HCT116 (cell line): ENCODE measurements at regions not wholly inside any gene's neighbourhood (a gene's known extent, or its start where the extent isn't known, plus 50 kb on each side); places are given as distances from the start of the nearest gene placed in this dataset.

Experiments
- ATAC-seq: fragments of 200-7000 bp; cut with Tn5 transposase; 2 replicates; pipeline ENCODE4 v1.9.1; 2020; ENCODE audit warnings: mild to moderate bottlenecking, moderate library complexity
- BruUV-seq: library from RNA; stranded (reverse); fragments of 400-500 nt; replicated peaks from 2 replicates; lab custom pipeline; 2021; lab: Mats Ljungman, UMichigan
- CTCF ChIA-PET: fragments of 300-600 bp; sonication (Branson Sonifier 250); formaldehyde crosslinking; loops from one replicate; lab custom pipeline; 2021; ENCODE audit warnings: antibody characterized with exemption; lab: Charles Lee
- POLR2A ChIA-PET: fragments of 300-600, 350-600 bp; sonication (Branson Sonifier 250); formaldehyde crosslinking; loops from one replicate; lab custom pipeline; 2021; ENCODE audit warnings: antibody characterized with exemption; lab: Charles Lee
- RAD21 ChIA-PET, 2 experiments: fragments of 300-600 bp; sonication (Branson Sonifier 250); formaldehyde crosslinking; loops; one replicate each; lab custom pipeline; 2023; ENCODE audit warnings: low total read pairs in 2 of 2; ENCODE audit not compliant: uncharacterized antibody in 2 of 2, unreplicated experiment in 2 of 2, low non-redundant PET in 1 of 2; lab: Charles Lee
- DNase-seq: peaks from one replicate; pipeline ENCODE4 v3.0.0-alpha.2; 2010; ENCODE audit warnings: low read depth, low spot score
- H2AFZ ChIP-seq: fragments of 200-600 bp; shearing (Covaris generic), sonication (generic); 2 replicates; pipeline ENCODE4 v1.6.1; 2017; ENCODE audit warnings: low read depth, mixed run types, mixed read lengths, antibody characterized with exemption, low read length; ENCODE audit not compliant: poor library complexity, severe bottlenecking
- H3K27ac ChIP-seq: 2 replicates; pipeline ENCODE4 v1.5.1; 2012; ENCODE audit warnings: low read depth, low read length
- H3K27me3 ChIP-seq: fragments of 200-600 bp; sonication (generic); 2 replicates; pipeline ENCODE4 v1.6.1; 2016; ENCODE audit warnings: mixed run types, low read length, mixed read lengths; ENCODE audit not compliant: insufficient read depth
- H3K36me3 ChIP-seq, 2 experiments: fragments of 200-500 bp in 1 of 2; fragments of 200-600 bp in 1 of 2; sonication (Bioruptor generic) in 1 of 2; sonication (generic) in 1 of 2; 2 replicates each; pipeline versions ENCODE4 v1.5.1 to v1.6.1; 2014 to 2016; ENCODE audit warnings: low read length in 2 of 2, inconsistent platforms in 1 of 2, mixed read lengths in 1 of 2, mixed run types in 1 of 2; ENCODE audit not compliant: insufficient read depth in 2 of 2, control insufficient read depth in 1 of 2
- H3K4me1 ChIP-seq, 2 experiments: fragments of 200-600 bp in 1 of 2; sonication (generic) in 1 of 2; 2 replicates each; pipeline versions ENCODE4 v1.5.1 to v1.6.1; 2012 to 2017; ENCODE audit warnings: low read length in 2 of 2, inconsistent platforms in 1 of 2, mild to moderate bottlenecking in 1 of 2, mixed read lengths in 1 of 2, mixed run types in 1 of 2, moderate library complexity in 1 of 2; ENCODE audit not compliant: insufficient read depth in 2 of 2, control insufficient read depth in 1 of 2
- H3K4me2 ChIP-seq: fragments of 200-600 bp; sonication (generic); 2 replicates; pipeline ENCODE4 v1.6.1; 2017; ENCODE audit warnings: mixed run types, low read length, mixed read lengths
- H3K4me3 ChIP-seq, 2 experiments: fragments of 200-600 bp in 1 of 2; sonication (generic) in 1 of 2; replicated peaks in 1 of 2; 2 replicates each; pipeline ENCODE4 v1.5.1; 2011 to 2016; ENCODE audit warnings: low read length in 2 of 2, control low read depth in 1 of 2, low read depth in 1 of 2, mild to moderate bottlenecking in 1 of 2, mixed read lengths in 1 of 2, mixed run types in 1 of 2
- H3K79me2 ChIP-seq: fragments of 200-600 bp; sonication (generic); 2 replicates; pipeline ENCODE4 v1.6.1; 2017; ENCODE audit warnings: mild to moderate bottlenecking, mixed run types, low read length, moderate library complexity, mixed read lengths; ENCODE audit not compliant: insufficient read depth
- H3K9ac ChIP-seq: fragments of 200-600 bp; sonication (generic); 2 replicates; pipeline ENCODE4 v1.6.1; 2016; ENCODE audit warnings: low read length, mixed read lengths
- H3K9me2 ChIP-seq: fragments of 200-600 bp; sonication (generic), shearing (Covaris generic); 2 replicates; pipeline ENCODE4 v1.6.1; 2017; ENCODE audit warnings: mixed run types, mild to moderate bottlenecking, moderate library complexity; ENCODE audit not compliant: insufficient read depth
- H3K9me3 ChIP-seq, 2 experiments: fragments of 200-500 bp in 1 of 2; fragments of 200-600 bp in 1 of 2; sonication (Bioruptor generic) in 1 of 2; sonication (generic) in 1 of 2; 2 replicates each; pipeline ENCODE4 v1.6.1; 2014 to 2017; ENCODE audit warnings: low read length in 2 of 2, mixed read lengths in 2 of 2, inconsistent platforms in 1 of 2, low read depth in 1 of 2, mild to moderate bottlenecking in 1 of 2, mixed run types in 1 of 2, moderate library complexity in 1 of 2; ENCODE audit not compliant: control insufficient read depth in 1 of 2, insufficient read depth in 1 of 2
- H4K20me1 ChIP-seq: fragments of 200-600 bp; sonication (generic), shearing (Covaris generic); 2 replicates; pipeline ENCODE4 v1.6.1; 2017; ENCODE audit warnings: mixed run types, mild to moderate bottlenecking, moderate library complexity; ENCODE audit not compliant: insufficient read depth
- ATF3 ChIP-seq: IDR thresholded peaks from 2 replicates; pipeline ENCODE4 v1.6.1; 2012
- EZH2 ChIP-seq: fragments of 200-600 bp; sonication (generic); IDR thresholded peaks from 2 replicates; pipeline ENCODE4 v1.6.1; 2017; ENCODE audit warnings: antibody characterized with exemption, mixed run types
- FOSL1 ChIP-seq: IDR thresholded peaks from 2 replicates; pipeline ENCODE4 v1.6.1; 2012; ENCODE audit warnings: low read depth
- RAD21 ChIP-seq: IDR thresholded peaks from 2 replicates; pipeline ENCODE4 v1.6.1; 2012; ENCODE audit warnings: low read depth, mild to moderate bottlenecking
- TCF7L2 ChIP-seq: IDR thresholded peaks from 2 replicates; pipeline ENCODE4 v1.7.0; 2011; ENCODE audit warnings: borderline replicate concordance, inconsistent platforms; ENCODE audit not compliant: insufficient read depth, insufficient read length; ENCODE audit errors: extremely low read depth
- intact Hi-C: fragments of 100-400 bp; cut with micrococcal nuclease; formaldehyde crosslinking; loops from 2 replicates; pipeline ENCODE4 v1.10.0; 2022
- TF ChIP-seq, protein P1 (sequence below): IDR thresholded peaks from 2 replicates; pipeline ENCODE4 v1.6.1; 2012; ENCODE audit warnings: low read depth
- TF ChIP-seq, protein P2 (sequence below): IDR thresholded peaks from 2 replicates; pipeline ENCODE4 v1.6.1; 2012

GRCh38 chr5:125134216-125135081, 388.0 kb upstream of the ZNF608 start:
- H4K20me1 ChIP-seq: no peaks in the 10 kb centered on the region
- no peaks in the 10 kb centered on the region for H3K36me3 ChIP-seq
- ChIA-PET POLR2A (no interaction called here), RAD21 (no interaction called here), CTCF (no interaction called here)
- DNase-seq: peak; percentile 15
- H3K4me1 ChIP-seq: peaks cover 0 to 20% of the 10 kb centered on the region in 2 experiments; a peak in 2 of 4 replicates
- peak overlapping the region; percentile 24; the same call in 1 of the 2 replicates for H3K4me2 ChIP-seq
- no peak overlapping the region for H3K9ac ChIP-seq
- no peaks in the 10 kb centered on the region for H3K9me3 ChIP-seq
- H2AFZ ChIP-seq: no peak overlapping the region
- H3K27me3 ChIP-seq: no peaks in the 10 kb centered on the region
- ATAC-seq: peak; percentile 63; the same call in 1 of the 2 replicates
- no peak overlapping the region for H3K27ac ChIP-seq
- no peak overlapping the region for H3K4me3 ChIP-seq
- no TSS peak for BruUV-seq
- no peaks in the 10 kb centered on the region; the same call in 1 of the 2 replicates for H3K9me2 ChIP-seq
- no peaks in the 10 kb centered on the region for H3K79me2 ChIP-seq
- intact Hi-C loops: no loop called here
- peak; percentile 17; the same call in 1 of the 2 replicates for TF ChIP-seq FOSL1
- TF ChIP-seq, protein P1, sequence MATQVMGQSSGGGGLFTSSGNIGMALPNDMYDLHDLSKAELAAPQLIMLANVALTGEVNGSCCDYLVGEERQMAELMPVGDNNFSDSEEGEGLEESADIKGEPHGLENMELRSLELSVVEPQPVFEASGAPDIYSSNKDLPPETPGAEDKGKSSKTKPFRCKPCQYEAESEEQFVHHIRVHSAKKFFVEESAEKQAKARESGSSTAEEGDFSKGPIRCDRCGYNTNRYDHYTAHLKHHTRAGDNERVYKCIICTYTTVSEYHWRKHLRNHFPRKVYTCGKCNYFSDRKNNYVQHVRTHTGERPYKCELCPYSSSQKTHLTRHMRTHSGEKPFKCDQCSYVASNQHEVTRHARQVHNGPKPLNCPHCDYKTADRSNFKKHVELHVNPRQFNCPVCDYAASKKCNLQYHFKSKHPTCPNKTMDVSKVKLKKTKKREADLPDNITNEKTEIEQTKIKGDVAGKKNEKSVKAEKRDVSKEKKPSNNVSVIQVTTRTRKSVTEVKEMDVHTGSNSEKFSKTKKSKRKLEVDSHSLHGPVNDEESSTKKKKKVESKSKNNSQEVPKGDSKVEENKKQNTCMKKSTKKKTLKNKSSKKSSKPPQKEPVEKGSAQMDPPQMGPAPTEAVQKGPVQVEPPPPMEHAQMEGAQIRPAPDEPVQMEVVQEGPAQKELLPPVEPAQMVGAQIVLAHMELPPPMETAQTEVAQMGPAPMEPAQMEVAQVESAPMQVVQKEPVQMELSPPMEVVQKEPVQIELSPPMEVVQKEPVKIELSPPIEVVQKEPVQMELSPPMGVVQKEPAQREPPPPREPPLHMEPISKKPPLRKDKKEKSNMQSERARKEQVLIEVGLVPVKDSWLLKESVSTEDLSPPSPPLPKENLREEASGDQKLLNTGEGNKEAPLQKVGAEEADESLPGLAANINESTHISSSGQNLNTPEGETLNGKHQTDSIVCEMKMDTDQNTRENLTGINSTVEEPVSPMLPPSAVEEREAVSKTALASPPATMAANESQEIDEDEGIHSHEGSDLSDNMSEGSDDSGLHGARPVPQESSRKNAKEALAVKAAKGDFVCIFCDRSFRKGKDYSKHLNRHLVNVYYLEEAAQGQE: no peak
- TF ChIP-seq, all 23 proteins: peak for 1

- ATAC-seq: no peak
- ChIA-PET POLR2A (no interaction called here), CTCF (no interaction called here)
- H2AFZ ChIP-seq: no peak overlapping the region
- H3K36me3 ChIP-seq: no peaks in the 10 kb centered on the region
- BruUV-seq: no TSS peak
- H3K9me3 ChIP-seq: no peaks in the 10 kb centered on the region
- no peaks in the 10 kb centered on the region for H3K9me2 ChIP-seq
- H3K9ac ChIP-seq: no peak overlapping the region
- no peaks in the 10 kb centered on the region for H3K27me3 ChIP-seq
- H3K4me3 ChIP-seq: no peak overlapping the region
- TF ChIP-seq ATF3 (no peak), EZH2 (no peak), TCF7L2 (no peak), RAD21 (no peak)
- TF ChIP-seq, protein P2, sequence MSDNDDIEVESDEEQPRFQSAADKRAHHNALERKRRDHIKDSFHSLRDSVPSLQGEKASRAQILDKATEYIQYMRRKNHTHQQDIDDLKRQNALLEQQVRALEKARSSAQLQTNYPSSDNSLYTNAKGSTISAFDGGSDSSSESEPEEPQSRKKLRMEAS: no peak
- TF ChIP-seq, protein P1: no peak
- TF ChIP-seq, all 23 proteins: peak for 0
- H3K4me2 ChIP-seq: no peak overlapping the region
- H3K4me1 ChIP-seq: peaks cover 0 to 16% of the 10 kb centered on the region in 2 experiments; a peak in 1 of 4 replicates
- no peaks in the 10 kb centered on the region for H3K79me2 ChIP-seq
- H3K27ac ChIP-seq: no peak overlapping the region
- RAD21 ChIA-PET: no interaction called here
- intact Hi-C loops: no loop called here
- no peaks in the 10 kb centered on the region for H4K20me1 ChIP-seq
- no peak for DNase-seq
These were observed 391.1 kb upstream of the ZNF608 start for GRCh38 chr5:125137535-125137934.
